Right lobe of liver (tissue), 4 donors: ENCODE measurements at regions not wholly inside any gene's neighbourhood (a gene's known extent, or its start where the extent isn't known, plus 50 kb on each side); places are given as distances from the start of the nearest gene placed in this dataset.

Source experiments
- CTCF ChIP-seq, 4 donors: fragments of 200-600 bp in 3 of 4; fragments of 450-650 bp in 1 of 4; IDR thresholded peaks; one replicate each; pipeline versions ENCODE4 v1.5.1 to v1.8.0; 2016 to 2022; ENCODE audit warnings: antibody characterized with exemption in 4 of 4, mild to moderate bottlenecking in 2 of 4
- POLR2A ChIP-seq: fragments of 450-650 bp; IDR thresholded peaks from one replicate; pipeline ENCODE4 v1.6.1; 2017; ENCODE audit warnings: antibody characterized with exemption, mild to moderate bottlenecking
- donor health status: DM: no; HTN: no; CAD: no.
- donor health status: DM: no; HTN: no; CAD: no.
- donor health status: DM: no; HTN: yes; CAD: no.

- TF ChIP-seq CTCF (IDR thresholded peaks at IDR 0.05) (no peak), POLR2A (no peak)
Measured at GRCh38 chr13:83150616-83151307, 731.5 kb downstream of the SLITRK1 start.
